ENCODE measurements at regions not wholly inside any gene's neighbourhood (a gene's known extent, or its start where the extent isn't known, plus 50 kb on each side); places are given as distances from the start of the nearest gene placed in this dataset.
A peak's percentile ranks its signal among the peaks of the same experiment; 100 is the strongest.

GRCh38 chr10:113441686-113442270 is 111.1 kb upstream of the HABP2 start:
- 100% methylated on average over 4 of the region's 4 CpGs for WGBS (ENCODE audit: insufficient coverage)
- ChIA-PET POLR2A (interaction anchor here (0.6 kb wide), 1 partner anchor 237 kb away, joined by 5 read pairs; no protein-coding TSS in a partner anchor), CTCF (interaction anchor here (0.5 to 1.3 kb wide), 2 partner anchors 12 to 891 kb away, joined by 3 to 6 read pairs; no protein-coding TSS in a partner anchor)

DNA sequence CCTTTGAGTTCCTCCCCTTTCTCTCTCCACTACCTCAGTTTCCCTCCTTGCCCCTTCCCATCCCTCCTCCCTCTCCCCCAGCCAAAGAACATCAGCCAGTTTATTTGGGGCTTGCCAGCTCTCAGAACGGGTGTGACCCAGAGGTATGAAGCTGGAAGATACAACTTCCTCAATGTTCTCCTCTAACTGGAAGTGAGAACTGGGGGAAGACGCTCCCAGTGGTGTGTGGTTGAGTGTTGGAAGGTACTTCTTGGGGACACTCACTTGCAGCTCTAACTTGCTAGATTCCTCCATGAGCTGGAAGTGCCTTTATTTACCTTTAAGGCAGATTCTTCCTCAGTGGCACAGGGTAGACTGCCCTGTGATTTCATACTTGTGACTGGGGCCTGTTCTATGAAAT is 110.5 kb upstream of the HABP2 start:
- ChIA-PET POLR2A (no interaction called here), CTCF (interaction anchor here (1.3 kb wide), 1 partner anchor 12 kb away, joined by 6 read pairs; no protein-coding TSS in a partner anchor)
- 67% methylated on average over 1 of the region's 2 CpGs for WGBS (ENCODE audit: insufficient coverage)
- Histone ChIP-seq H3K27me3 (replicated peaks in 2 of 5; ENCODE audit: control insufficient read depth in 4 of 5, insufficient read depth in 5 of 5, low read length in 4 of 5) (peaks cover 0 to 2% (median 0%) of the 10 kb centered on the region in 5 experiments), H3K27ac (ENCODE audit: insufficient read depth in 1 of 2, low read depth in 1 of 2, low read length in 2 of 2, poor library complexity in 1 of 2, severe bottlenecking in 2 of 2) (no peak overlapping the region), H3K4me3 (ENCODE audit: control insufficient read depth in 1 of 7, extremely low read depth in 1 of 7, insufficient read depth in 4 of 7, low read depth in 2 of 7, low read length in 6 of 7) (no peak overlapping the region), H3K36me3 (ENCODE audit: control insufficient read depth in 4 of 4, insufficient read depth in 4 of 4, low read length in 3 of 4) (no peaks in the 10 kb centered on the region), H3K9me3 (ENCODE audit: control extremely low read depth in 1 of 5, control insufficient read depth in 4 of 5, insufficient read depth in 2 of 5, low read depth in 1 of 5, low read length in 4 of 5) (no peaks in the 10 kb centered on the region), H3K4me1 (ENCODE audit: control extremely low read depth in 1 of 4, control insufficient read depth in 4 of 4, insufficient read depth in 4 of 4, low read length in 3 of 4) (no peaks in the 10 kb centered on the region)
- peak in 2 of 3 donors; percentile 5 to 10 for DNase-seq

More at GRCh38 chr10:113441686-113442270, 111.1 kb upstream of the HABP2 start:
- Histone ChIP-seq H3K4me1 (ENCODE audit: control extremely low read depth in 1 of 4, control insufficient read depth in 4 of 4, insufficient read depth in 4 of 4, low read length in 3 of 4) (no peaks in the 10 kb centered on the region), H3K9me3 (ENCODE audit: control extremely low read depth in 1 of 5, control insufficient read depth in 4 of 5, insufficient read depth in 2 of 5, low read depth in 1 of 5, low read length in 4 of 5) (no peaks in the 10 kb centered on the region), H3K27ac (ENCODE audit: insufficient read depth in 1 of 2, low read depth in 1 of 2, low read length in 2 of 2, poor library complexity in 1 of 2, severe bottlenecking in 2 of 2) (no peak overlapping the region), H3K4me3 (ENCODE audit: control insufficient read depth in 1 of 7, extremely low read depth in 1 of 7, insufficient read depth in 4 of 7, low read depth in 2 of 7, low read length in 6 of 7) (no peak overlapping the region), H3K27me3 (replicated peaks in 2 of 5; ENCODE audit: control insufficient read depth in 4 of 5, insufficient read depth in 5 of 5, low read length in 4 of 5) (peaks cover 0 to 2% (median 0%) of the 10 kb centered on the region in 5 experiments), H3K36me3 (ENCODE audit: control insufficient read depth in 4 of 4, insufficient read depth in 4 of 4, low read length in 3 of 4) (no peaks in the 10 kb centered on the region)
- no peak for DNase-seq

DNA sequence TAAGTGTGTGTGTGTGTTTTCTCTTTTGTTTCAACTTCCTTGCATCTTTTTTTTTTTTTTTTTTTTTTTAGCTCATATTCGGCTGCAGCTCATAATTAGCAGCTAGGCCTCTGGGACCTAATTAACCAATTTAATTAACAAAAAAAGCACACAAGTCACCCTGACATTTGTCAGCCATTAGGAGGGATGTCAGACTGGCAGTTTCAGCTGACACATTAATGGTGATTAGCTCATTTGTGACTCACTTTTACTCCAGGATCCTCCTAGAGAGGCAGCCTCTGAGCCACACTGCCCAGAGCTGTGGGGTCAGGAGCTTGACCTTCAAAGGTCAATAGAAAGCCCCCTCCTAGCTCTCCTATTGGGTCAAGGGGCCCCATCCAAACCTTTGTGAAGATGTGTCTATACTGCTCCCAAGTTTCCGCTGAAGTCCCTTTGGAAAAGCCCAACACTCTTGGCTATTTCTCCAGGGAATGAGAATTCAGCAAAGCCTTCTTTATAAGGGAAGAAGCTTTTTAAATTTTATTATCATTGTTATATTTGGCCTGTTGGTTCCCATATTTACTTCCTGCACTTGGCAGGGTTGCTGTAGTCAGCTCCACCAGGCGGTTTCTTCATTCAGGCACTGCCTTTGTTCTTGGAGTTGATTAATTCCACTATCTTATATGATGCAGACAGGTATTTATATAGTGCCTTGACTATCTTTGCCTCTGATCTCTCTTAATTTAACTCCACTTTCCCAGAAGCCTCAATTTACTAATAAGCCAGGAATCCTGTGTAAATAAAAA is 109.5 kb upstream of the HABP2 start:
- ChIA-PET CTCF (interaction anchor here (1.0 to 1.4 kb wide), 2 partner anchors 9 to 11 kb away, joined by 3 to 6 read pairs; no protein-coding TSS in a partner anchor), POLR2A (no interaction called here)
- Histone ChIP-seq H3K4me3 (ENCODE audit: control insufficient read depth in 1 of 7, extremely low read depth in 1 of 7, insufficient read depth in 4 of 7, low read depth in 2 of 7, low read length in 6 of 7) (no peak overlapping the region), H3K9me3 (ENCODE audit: control extremely low read depth in 1 of 5, control insufficient read depth in 4 of 5, insufficient read depth in 2 of 5, low read depth in 1 of 5, low read length in 4 of 5) (no peaks in the 10 kb centered on the region), H3K4me1 (ENCODE audit: control extremely low read depth in 1 of 4, control insufficient read depth in 4 of 4, insufficient read depth in 4 of 4, low read length in 3 of 4) (no peaks in the 10 kb centered on the region), H3K27me3 (replicated peaks in 2 of 5; ENCODE audit: control insufficient read depth in 4 of 5, insufficient read depth in 5 of 5, low read length in 4 of 5) (peaks cover 0 to 2% (median 0%) of the 10 kb centered on the region in 5 experiments), H3K36me3 (ENCODE audit: control insufficient read depth in 4 of 4, insufficient read depth in 4 of 4, low read length in 3 of 4) (no peaks in the 10 kb centered on the region), H3K27ac (ENCODE audit: insufficient read depth in 1 of 2, low read depth in 1 of 2, low read length in 2 of 2, poor library complexity in 1 of 2, severe bottlenecking in 2 of 2) (no peak overlapping the region)
- DNase-seq = no peak
- no CpG with 5 or more reads among the region's 3 CpGs for WGBS (ENCODE audit: insufficient coverage)

DNA sequence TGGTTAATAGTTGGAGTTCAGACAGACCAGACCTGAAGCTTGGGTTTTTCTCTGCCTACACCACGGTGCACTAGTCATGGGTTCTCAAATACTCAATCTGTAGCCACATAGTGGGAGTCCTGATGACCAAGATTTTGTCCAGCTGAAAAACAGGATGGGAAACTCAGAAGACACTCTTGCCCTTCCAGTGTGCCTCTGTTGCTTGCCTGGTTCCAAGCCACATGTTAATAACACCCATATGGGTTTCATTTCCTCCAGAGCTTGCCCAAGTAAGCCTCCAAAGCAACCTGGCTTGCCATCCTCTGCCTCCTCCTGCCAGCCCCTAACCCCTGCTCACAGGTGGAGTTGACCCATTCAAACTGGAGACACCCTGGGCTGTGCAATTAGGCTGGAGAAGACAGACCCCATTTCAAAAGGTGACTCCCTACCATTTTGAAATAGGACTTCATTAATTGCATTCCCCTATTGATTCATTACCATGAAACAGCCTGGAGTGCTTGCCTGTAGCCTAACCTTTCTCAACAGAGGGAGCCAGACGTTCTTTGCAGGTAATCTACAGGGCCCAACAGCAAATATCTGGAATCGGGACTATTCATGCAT is 108.0 kb upstream of the HABP2 start:
- no peak for DNase-seq
- Histone ChIP-seq H3K27ac (ENCODE audit: insufficient read depth in 1 of 2, low read depth in 1 of 2, low read length in 2 of 2, poor library complexity in 1 of 2, severe bottlenecking in 2 of 2) (no peak overlapping the region), H3K4me3 (ENCODE audit: control insufficient read depth in 1 of 7, extremely low read depth in 1 of 7, insufficient read depth in 4 of 7, low read depth in 2 of 7, low read length in 6 of 7) (no peak overlapping the region), H3K36me3 (ENCODE audit: control insufficient read depth in 4 of 4, insufficient read depth in 4 of 4, low read length in 3 of 4) (no peaks in the 10 kb centered on the region), H3K4me1 (ENCODE audit: control extremely low read depth in 1 of 4, control insufficient read depth in 4 of 4, insufficient read depth in 4 of 4, low read length in 3 of 4) (no peaks in the 10 kb centered on the region), H3K27me3 (replicated peaks in 2 of 5; ENCODE audit: control insufficient read depth in 4 of 5, insufficient read depth in 5 of 5, low read length in 4 of 5) (peaks cover 0 to 8% (median 0%) of the 10 kb centered on the region in 5 experiments), H3K9me3 (ENCODE audit: control extremely low read depth in 1 of 5, control insufficient read depth in 4 of 5, insufficient read depth in 2 of 5, low read depth in 1 of 5, low read length in 4 of 5) (no peaks in the 10 kb centered on the region)
- CTCF ChIA-PET = no interaction called here
- WGBS (ENCODE audit: insufficient coverage) = 95% methylated on average over 3 of the region's 3 CpGs
- POLR2A ChIA-PET = no interaction called here

DNA sequence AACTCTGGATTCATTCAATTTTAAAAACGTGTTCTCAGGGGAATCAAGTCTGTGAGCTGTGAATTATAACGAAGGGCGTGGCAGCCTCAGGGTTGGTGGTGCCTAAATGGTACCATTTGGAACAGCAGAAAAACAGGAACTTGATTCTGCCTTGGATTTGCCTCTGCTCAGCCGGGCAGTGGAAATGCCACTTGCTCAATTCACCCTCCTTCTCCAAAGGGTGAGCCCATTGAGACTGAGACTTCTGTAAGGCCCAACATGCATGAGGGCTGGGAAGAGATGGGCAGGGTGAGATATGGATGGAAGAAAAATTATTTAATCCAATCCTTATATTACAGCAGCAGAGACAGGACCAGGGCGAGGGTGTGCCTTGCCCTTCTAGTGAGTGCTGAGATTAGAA is 107.1 kb upstream of the HABP2 start:
- H3K36me3 ChIP-seq (ENCODE audit: control insufficient read depth in 4 of 4, insufficient read depth in 4 of 4, low read length in 3 of 4) = no peaks in the 10 kb centered on the region
- CTCF ChIA-PET = interaction anchor here (1.0 kb wide), 1 partner anchor 10 kb away, joined by 3 read pairs; no protein-coding TSS in a partner anchor
- H3K27me3 ChIP-seq (replicated peaks in 2 of 5; ENCODE audit: control insufficient read depth in 4 of 5, insufficient read depth in 5 of 5, low read length in 4 of 5) = peaks cover 0 to 6% (median 0%) of the 10 kb centered on the region in 5 experiments
- POLR2A ChIA-PET = no interaction called here
- no peaks in the 10 kb centered on the region for H3K9me3 ChIP-seq (ENCODE audit: control extremely low read depth in 1 of 5, control insufficient read depth in 4 of 5, insufficient read depth in 2 of 5, low read depth in 1 of 5, low read length in 4 of 5)
- H3K27ac ChIP-seq (ENCODE audit: insufficient read depth in 1 of 2, low read depth in 1 of 2, low read length in 2 of 2, poor library complexity in 1 of 2, severe bottlenecking in 2 of 2) = no peak overlapping the region
- 100% methylated on average over 1 of the region's 5 CpGs for WGBS (ENCODE audit: insufficient coverage)
- DNase-seq = no peak
- no peak overlapping the region for H3K4me3 ChIP-seq (ENCODE audit: control insufficient read depth in 1 of 7, extremely low read depth in 1 of 7, insufficient read depth in 4 of 7, low read depth in 2 of 7, low read length in 6 of 7)
- H3K4me1 ChIP-seq (ENCODE audit: control extremely low read depth in 1 of 4, control insufficient read depth in 4 of 4, insufficient read depth in 4 of 4, low read length in 3 of 4) = no peaks in the 10 kb centered on the region

DNA sequence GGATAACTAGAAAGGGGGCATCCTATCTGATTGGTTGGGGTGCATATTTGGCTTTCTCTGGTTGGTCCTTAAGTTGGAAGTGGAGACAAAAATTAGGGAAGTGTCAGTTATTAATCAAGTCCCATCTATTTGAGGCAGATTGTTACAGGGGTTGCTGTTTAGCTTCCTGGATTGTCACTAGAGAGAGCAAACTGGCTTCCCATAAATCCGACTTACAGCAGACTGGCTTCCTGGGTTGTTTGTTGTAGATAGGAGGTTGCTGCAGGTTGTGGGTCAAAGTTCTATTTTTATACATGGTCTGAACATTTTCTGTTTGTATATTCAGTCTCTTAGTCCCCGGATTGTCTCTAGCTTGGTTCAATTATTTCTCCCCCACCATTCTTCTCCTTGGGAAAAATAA is 106.1 kb upstream of the HABP2 start:
- 0% methylated on average over 1 of the region's 2 CpGs for WGBS (ENCODE audit: insufficient coverage)
- CTCF ChIA-PET = interaction anchor here (0.8 kb wide), 1 partner anchor 11 kb away, joined by 5 read pairs; no protein-coding TSS in a partner anchor
- no peak for DNase-seq
- no peaks in the 10 kb centered on the region for H3K4me1 ChIP-seq (ENCODE audit: control extremely low read depth in 1 of 4, control insufficient read depth in 4 of 4, insufficient read depth in 4 of 4, low read length in 3 of 4)
- no peak overlapping the region for H3K4me3 ChIP-seq (ENCODE audit: control insufficient read depth in 1 of 7, extremely low read depth in 1 of 7, insufficient read depth in 4 of 7, low read depth in 2 of 7, low read length in 6 of 7)
- POLR2A ChIA-PET = no interaction called here
- H3K9me3 ChIP-seq (ENCODE audit: control extremely low read depth in 1 of 5, control insufficient read depth in 4 of 5, insufficient read depth in 2 of 5, low read depth in 1 of 5, low read length in 4 of 5) = no peaks in the 10 kb centered on the region
- H3K27me3 ChIP-seq (replicated peaks in 2 of 5; ENCODE audit: control insufficient read depth in 4 of 5, insufficient read depth in 5 of 5, low read length in 4 of 5) = peaks cover 0 to 6% (median 0%) of the 10 kb centered on the region in 5 experiments
- no peaks in the 10 kb centered on the region for H3K36me3 ChIP-seq (ENCODE audit: control insufficient read depth in 4 of 4, insufficient read depth in 4 of 4, low read length in 3 of 4)
- H3K27ac ChIP-seq (ENCODE audit: insufficient read depth in 1 of 2, low read depth in 1 of 2, low read length in 2 of 2, poor library complexity in 1 of 2, severe bottlenecking in 2 of 2) = no peak overlapping the region
